Trophoblast cell (in vitro differentiated cells and primary cell): ENCODE measurements at regions not wholly inside any gene's neighbourhood (a gene's known extent, or its start where the extent isn't known, plus 50 kb on each side); places are given as distances from the start of the nearest gene placed in this dataset.
"Not testable (repeated sequence)": the region's sequence is repeated elsewhere in the genome, so short reads cannot be mapped to it uniquely, and the experiment has no call there.

Source experiments
- DNase-seq, 2 donors: peaks; one replicate each; pipeline ENCODE4 v3.0.0-alpha.2; 2016
- H2AFZ ChIP-seq: 2 replicates; pipeline ENCODE4 v1.6.1; 2013; ENCODE audit warnings: low read length, moderate library complexity, mild to moderate bottlenecking; ENCODE audit not compliant: insufficient read depth, poor library complexity
- H2AK5ac ChIP-seq: 2 replicates; pipeline ENCODE4 v1.6.1; 2013; ENCODE audit warnings: mild to moderate bottlenecking, low read length
- H2BK120ac ChIP-seq: 2 replicates; pipeline ENCODE4 v1.6.1; 2013; ENCODE audit warnings: low read length, mild to moderate bottlenecking, moderate library complexity; ENCODE audit not compliant: insufficient read depth, poor library complexity
- H2BK12ac ChIP-seq: 2 replicates; pipeline ENCODE4 v1.6.1; 2013; ENCODE audit warnings: mild to moderate bottlenecking, low read length, moderate library complexity
- H2BK5ac ChIP-seq: 2 replicates; pipeline ENCODE4 v1.6.1; 2013; ENCODE audit warnings: low read length, low read depth, moderate library complexity, mild to moderate bottlenecking; ENCODE audit not compliant: poor library complexity
- H3K14ac ChIP-seq: 2 replicates; pipeline ENCODE4 v1.6.1; 2013; ENCODE audit warnings: mild to moderate bottlenecking, low read length
- H3K18ac ChIP-seq: 2 replicates; pipeline ENCODE4 v1.6.1; 2013; ENCODE audit warnings: mild to moderate bottlenecking, low read length
- H3K23ac ChIP-seq: 2 replicates; pipeline ENCODE4 v1.6.1; 2013; ENCODE audit warnings: low read length
- H3K27ac ChIP-seq: 2 replicates; pipeline ENCODE4 v1.5.1; 2013; ENCODE audit warnings: low read depth, mild to moderate bottlenecking, inconsistent platforms, low read length, moderate library complexity
- H3K27me3 ChIP-seq: 2 replicates; pipeline ENCODE4 v1.6.1; 2013; ENCODE audit warnings: inconsistent platforms, mild to moderate bottlenecking, low read length, moderate library complexity; ENCODE audit not compliant: insufficient read depth
- H3K36me3 ChIP-seq, 2 experiments: 1 replicate in 1 of 2; 2 replicates in 1 of 2; pipeline ENCODE4 v1.6.1; 2013; ENCODE audit warnings: low read length in 2 of 2, mild to moderate bottlenecking in 2 of 2, moderate library complexity in 1 of 2; ENCODE audit not compliant: insufficient read depth in 2 of 2, control insufficient read depth in 1 of 2
- H3K4ac ChIP-seq: 2 replicates; pipeline ENCODE4 v1.6.1; 2013; ENCODE audit warnings: low read depth, mild to moderate bottlenecking, low read length, moderate library complexity
- H3K4me1 ChIP-seq, 2 experiments: 1 replicate in 1 of 2; 2 replicates in 1 of 2; pipeline ENCODE4 v1.6.1; 2013; ENCODE audit warnings: low read length in 2 of 2, mild to moderate bottlenecking in 2 of 2, moderate library complexity in 1 of 2; ENCODE audit not compliant: insufficient read depth in 2 of 2, control insufficient read depth in 1 of 2
- H3K4me2 ChIP-seq: 2 replicates; pipeline ENCODE4 v1.6.1; 2013; ENCODE audit warnings: inconsistent platforms, mild to moderate bottlenecking, low read length, moderate library complexity
- H3K4me3 ChIP-seq: 2 replicates; pipeline ENCODE4 v1.5.1; 2013; ENCODE audit warnings: mild to moderate bottlenecking, low read depth, low read length, inconsistent platforms
- H3K79me1 ChIP-seq: one replicate; pipeline ENCODE4 v1.6.1; 2013; ENCODE audit warnings: low read length
- H3K79me2 ChIP-seq: 2 replicates; pipeline ENCODE4 v1.6.1; 2013; ENCODE audit warnings: low read length, mild to moderate bottlenecking; ENCODE audit not compliant: control insufficient read depth, insufficient read depth, poor library complexity
- H3K9ac ChIP-seq: 2 replicates; pipeline ENCODE4 v1.6.1; 2013; ENCODE audit warnings: mild to moderate bottlenecking, low read length
- H3K9me3 ChIP-seq: 2 replicates; pipeline ENCODE4 v1.6.1; 2013; ENCODE audit warnings: low read depth, mild to moderate bottlenecking, control low read depth, inconsistent platforms, low read length; ENCODE audit not compliant: insufficient read depth
- H4K12ac ChIP-seq: 2 replicates; pipeline ENCODE4 v1.6.1; 2013; ENCODE audit warnings: low read depth, mild to moderate bottlenecking, low read length, moderate library complexity
- H4K8ac ChIP-seq: 2 replicates; pipeline ENCODE4 v1.6.1; 2013; ENCODE audit warnings: low read depth, mild to moderate bottlenecking, low read length, moderate library complexity
- H4K91ac ChIP-seq: one replicate; pipeline ENCODE4 v1.6.1; 2013; ENCODE audit warnings: low read depth, mild to moderate bottlenecking, low read length, moderate library complexity
- WGBS: extraction: QIAGEN DNeasy Blood & Tissue Kit; methylation state at CpG from one replicate; pipeline ENCODE4 v1.1.7; 2013; ENCODE audit warnings: missing lambda C conversion rate; ENCODE audit not compliant: insufficient read length, insufficient coverage; ENCODE audit errors: extremely low coverage; 5-methylcytosine and 5-hydroxymethylcytosine counted together

DNA sequence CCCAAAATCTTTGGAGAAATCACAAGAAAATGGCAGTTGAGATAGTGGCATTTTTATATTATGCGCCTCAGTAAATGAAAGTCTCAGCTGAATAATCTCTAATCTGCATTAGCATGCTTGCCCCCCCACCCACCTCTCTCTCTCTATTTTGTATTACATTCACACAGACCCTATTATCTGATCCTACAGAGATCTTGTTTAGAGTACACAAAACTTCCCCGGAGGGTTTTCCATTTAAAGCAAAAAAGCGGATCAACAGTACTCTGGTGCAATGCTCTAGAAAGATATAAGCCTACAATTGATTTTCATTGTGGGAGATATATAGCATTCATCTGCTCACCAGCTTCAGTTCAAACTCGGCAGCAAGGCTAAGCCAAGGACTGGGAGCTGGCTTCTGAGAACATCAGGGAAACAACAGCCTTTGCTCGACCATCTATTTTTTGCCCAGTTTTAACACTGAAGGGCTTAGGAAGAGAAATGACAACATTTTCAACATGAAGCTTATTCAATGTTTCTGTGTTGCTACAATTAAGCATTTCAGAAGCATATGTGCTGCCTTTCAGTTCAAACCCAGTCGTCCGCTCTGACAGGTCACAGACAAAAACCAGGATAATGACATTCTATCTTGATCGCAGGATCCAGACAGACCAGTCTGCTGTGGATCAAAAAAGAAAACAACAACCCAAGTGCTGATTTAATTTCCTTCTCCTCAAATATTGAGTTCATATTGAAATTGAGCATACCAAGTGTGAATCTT is 137.6 kb upstream of the ATXN1 start:
- H2BK5ac ChIP-seq, result peak overlapping the region; percentile 83

DNA sequence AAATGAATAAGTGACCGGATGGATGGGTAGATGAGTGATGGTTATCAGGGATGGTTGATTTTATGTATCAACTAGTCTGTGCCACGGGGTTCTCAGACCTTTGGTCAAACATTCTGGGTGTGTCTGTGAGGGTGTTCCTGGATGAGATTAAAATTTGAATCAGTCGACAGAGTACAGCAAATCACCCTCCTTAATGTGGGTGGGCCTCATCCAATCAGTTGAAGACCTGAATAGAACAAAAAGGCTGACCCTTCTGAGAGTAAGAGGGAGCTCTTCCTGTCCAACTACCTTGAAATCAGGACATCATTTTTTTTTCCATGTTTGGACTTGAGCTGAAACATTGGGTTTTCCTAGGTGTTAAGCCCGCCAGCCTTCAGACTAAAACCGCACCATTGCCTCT is 136.4 kb upstream of the ATXN1 start:
- Histone ChIP-seq H2BK120ac (no peak overlapping the region), H3K4me1 (peaks cover 0 to 7% of the 10 kb centered on the region in 2 experiments), H3K79me2 (no peaks in the 10 kb centered on the region), H3K14ac (no peak overlapping the region), H3K4me3 (no peak overlapping the region), H4K8ac (no peak overlapping the region), H3K27ac (no peak overlapping the region), H3K9ac (no peak overlapping the region), H3K9me3 (no peaks in the 10 kb centered on the region), H3K36me3 (no peaks in the 10 kb centered on the region), H3K79me1 (peaks cover 5% of the 10 kb centered on the region), H2AFZ (no peak overlapping the region), H2BK12ac (peak overlapping the region; percentile 50), H3K23ac (no peak overlapping the region), H2AK5ac (no peak overlapping the region), H3K18ac (no peak overlapping the region), H4K91ac (peak overlapping the region; percentile 9), H2BK5ac (no peak overlapping the region), H4K12ac (no peak overlapping the region), H3K27me3 (no peaks in the 10 kb centered on the region), H3K4me2 (no peak overlapping the region), H3K4ac (no peak overlapping the region)
- WGBS, result no CpG with 5 or more reads among the region's 5 CpGs
- DNase-seq, result no peak

More for the DNA sequence above, 137.6 kb upstream of the ATXN1 start:
- H3K14ac ChIP-seq, result no peak overlapping the region
- no peak overlapping the region for H2AFZ ChIP-seq
- no peak overlapping the region for H3K4ac ChIP-seq
- H3K4me3 ChIP-seq, result no peak overlapping the region
- H4K12ac ChIP-seq, result no peak overlapping the region
- H2AK5ac ChIP-seq, result no peak overlapping the region
- no peak overlapping the region for H2BK12ac ChIP-seq
- H3K36me3 ChIP-seq, result no peaks in the 10 kb centered on the region
- no peak for DNase-seq
- no peak overlapping the region for H3K9ac ChIP-seq
- no peaks in the 10 kb centered on the region for H3K27me3 ChIP-seq
- H3K79me2 ChIP-seq, result no peaks in the 10 kb centered on the region
- peak overlapping the region; percentile 90 for H3K27ac ChIP-seq
- peak overlapping the region; percentile 49 for H3K4me2 ChIP-seq
- no peak overlapping the region for H3K23ac ChIP-seq
- H3K4me1 ChIP-seq, result peaks cover 7 to 15% of the 10 kb centered on the region in 2 experiments
- no CpG with 5 or more reads among the region's 8 CpGs for WGBS
- peak overlapping the region; percentile 66 for H4K8ac ChIP-seq
- H4K91ac ChIP-seq, result peak overlapping the region; percentile 68
- no peak overlapping the region for H3K18ac ChIP-seq
- H3K79me1 ChIP-seq, result peaks cover 7% of the 10 kb centered on the region
- no peaks in the 10 kb centered on the region for H3K9me3 ChIP-seq
- peak overlapping the region; percentile 63 for H2BK120ac ChIP-seq

DNA sequence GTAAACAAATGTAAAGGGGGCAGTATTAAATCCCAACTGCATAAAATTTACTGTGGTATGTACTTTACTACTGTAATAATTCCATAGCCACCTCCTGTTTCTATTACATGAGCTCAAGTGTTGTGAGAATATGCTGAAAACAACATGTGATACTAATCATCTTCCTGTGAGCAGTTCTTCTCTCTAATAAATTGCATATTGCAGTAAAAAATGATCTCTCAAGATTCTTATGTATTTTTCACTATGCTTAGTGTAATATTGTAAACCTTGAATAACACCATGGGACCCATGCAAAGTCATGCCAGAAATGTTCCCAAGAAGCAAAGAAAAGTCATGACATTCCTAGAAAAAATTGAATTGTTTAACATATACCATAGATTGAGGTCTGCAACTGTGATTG is 133.0 kb upstream of the ATXN1 start:
- H3K18ac ChIP-seq, result no peak overlapping the region
- no peak overlapping the region for H3K4me3 ChIP-seq
- H3K4ac ChIP-seq, result no peak overlapping the region
- no peaks in the 10 kb centered on the region for H3K36me3 ChIP-seq
- no peak overlapping the region for H3K14ac ChIP-seq
- peaks cover 0 to 5% of the 10 kb centered on the region in 2 experiments for H3K4me1 ChIP-seq
- no peak overlapping the region for H3K23ac ChIP-seq
- H3K27me3 ChIP-seq, result no peaks in the 10 kb centered on the region
- no peak overlapping the region for H3K27ac ChIP-seq
- no peak overlapping the region for H4K91ac ChIP-seq
- no peak overlapping the region for H2BK12ac ChIP-seq
- H3K9ac ChIP-seq, result no peak overlapping the region
- H2AK5ac ChIP-seq, result no peak overlapping the region
- no peak overlapping the region for H2BK120ac ChIP-seq
- H3K4me2 ChIP-seq, result no peak overlapping the region
- peaks cover 3% of the 10 kb centered on the region for H3K79me1 ChIP-seq
- H2AFZ ChIP-seq, result no peak overlapping the region
- no peak for DNase-seq
- H4K8ac ChIP-seq, result no peak overlapping the region
- no peaks in the 10 kb centered on the region for H3K79me2 ChIP-seq
- H2BK5ac ChIP-seq, result no peak overlapping the region
- H3K9me3 ChIP-seq, result no peaks in the 10 kb centered on the region
- H4K12ac ChIP-seq, result no peak overlapping the region

DNA sequence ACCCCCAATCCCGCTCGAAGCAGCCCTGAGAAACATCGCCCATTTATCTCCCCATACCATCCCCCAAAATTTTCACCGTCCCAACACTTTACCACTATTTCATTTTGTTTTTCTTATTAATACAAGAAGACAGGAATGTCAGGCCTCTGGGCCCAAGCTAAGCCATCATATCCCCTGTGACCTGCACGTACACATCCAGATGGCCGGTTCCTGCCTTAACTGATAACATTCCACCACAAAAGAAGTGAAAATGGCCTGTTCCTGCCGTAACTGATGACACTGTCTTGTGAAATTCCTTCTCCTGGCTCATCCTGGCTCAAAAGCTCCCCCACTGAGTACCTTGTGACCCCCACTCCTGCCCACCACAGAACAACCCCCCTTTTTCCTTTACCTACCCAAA is 129.8 kb upstream of the ATXN1 start:
- not testable (repeated sequence) for H2BK120ac ChIP-seq, H3K4me2 ChIP-seq, DNase-seq, H3K18ac ChIP-seq, H4K12ac ChIP-seq, H3K14ac ChIP-seq, H4K91ac ChIP-seq, H3K9ac ChIP-seq, H2AK5ac ChIP-seq, H3K79me2 ChIP-seq, H2AFZ ChIP-seq, H2BK12ac ChIP-seq, H2BK5ac ChIP-seq, H3K9me3 ChIP-seq, H3K23ac ChIP-seq, H3K36me3 ChIP-seq, H3K4me3 ChIP-seq, H3K27me3 ChIP-seq, H3K4me1 ChIP-seq, H3K4ac ChIP-seq, H4K8ac ChIP-seq, H3K27ac ChIP-seq, H3K79me1 ChIP-seq
- WGBS, result 100% methylated on average over 4 of the region's 7 CpGs
